Prostate gland (tissue), 2 donors: ENCODE measurements at regions not wholly inside any gene's neighbourhood (a gene's known extent, or its start where the extent isn't known, plus 50 kb on each side); places are given as distances from the start of the nearest gene placed in this dataset.

ENCODE experiments used
- DNase-seq: peaks from one replicate; pipeline ENCODE4 v3.0.0-alpha.2; 2019; ENCODE audit warnings: low spot score
- H3K27ac ChIP-seq, 2 donors: fragments of 200-600 bp; sonication (generic); 2 replicates each; pipeline ENCODE4 v1.5.1; 2017 to 2019
- H3K27me3 ChIP-seq: fragments of 200-600 bp; sonication (generic); replicated peaks from 2 replicates; pipeline ENCODE4 v1.5.1; 2019; ENCODE audit not compliant: insufficient read depth
- H3K36me3 ChIP-seq, 2 donors: fragments of 200-600 bp; sonication (generic); 1 replicate in 1 of 2; 2 replicates in 1 of 2; pipeline versions ENCODE4 v1.5.1 to v1.8.1; 2017 to 2019
- H3K4me1 ChIP-seq: fragments of 200-600 bp; sonication (generic); replicated peaks from 2 replicates; pipeline ENCODE4 v1.5.1; 2019
- H3K4me3 ChIP-seq, 2 donors: fragments of 200-600 bp; sonication (generic); 2 replicates each; pipeline ENCODE4 v1.5.1; 2017 to 2019
- H3K9me3 ChIP-seq: fragments of 200-600 bp; sonication (generic); 2 replicates; pipeline ENCODE4 v1.5.1; 2017
- POLR2A ChIP-seq: fragments of 450-650 bp; IDR thresholded peaks from one replicate; pipeline ENCODE4 v1.6.1; 2016; ENCODE audit warnings: antibody characterized with exemption, mild to moderate bottlenecking
- POLR2AphosphoS5 ChIP-seq: sonication (generic); formaldehyde crosslinking; IDR thresholded peaks from one replicate; pipeline ENCODE4 v1.6.1; 2017; ENCODE audit warnings: antibody characterized with exemption
- WGBS: methylation state at CpG from one replicate; pipeline ENCODE4 v1.1.5; 2018; 5-methylcytosine and 5-hydroxymethylcytosine counted together
- intact Hi-C: fragments of 100-400 bp; cut with DNase I; formaldehyde crosslinking; loops from one replicate; pipeline ENCODE4 v1.14.2; 2022
- TF ChIP-seq, protein P1 (sequence below), 4 experiments: fragments of 200-600 bp in 2 of 4; fragments of 450-650 bp in 2 of 4; sonication (generic) in 2 of 4; IDR thresholded peaks; 1 replicate in 3 of 4; 2 replicates in 1 of 4; pipeline ENCODE4 v1.5.1; 2016 to 2019; ENCODE audit warnings: antibody characterized with exemption in 4 of 4, mild to moderate bottlenecking in 2 of 4, moderate library complexity in 2 of 4

DNA sequence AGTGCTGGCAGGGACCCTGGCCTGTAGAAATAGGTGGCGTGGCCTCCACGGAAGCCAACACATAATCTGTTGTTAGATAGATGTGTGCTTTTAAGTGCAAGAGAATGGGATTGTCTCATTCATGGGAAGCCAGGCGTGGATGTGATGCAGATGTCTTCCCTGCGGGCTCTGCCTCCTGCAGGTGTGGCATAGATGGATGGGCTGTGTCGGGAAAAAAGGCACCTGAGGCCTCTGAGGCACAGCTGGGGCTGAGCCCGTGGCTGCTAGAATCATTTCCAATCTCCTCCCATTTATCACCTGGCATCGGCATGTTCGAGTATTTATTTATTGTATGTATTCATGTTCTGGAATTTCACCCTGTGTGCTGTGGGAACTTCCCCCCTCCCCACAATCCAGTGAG lies 353.4 kb upstream of the AJAP1 start:
- TF ChIP-seq, protein P1, sequence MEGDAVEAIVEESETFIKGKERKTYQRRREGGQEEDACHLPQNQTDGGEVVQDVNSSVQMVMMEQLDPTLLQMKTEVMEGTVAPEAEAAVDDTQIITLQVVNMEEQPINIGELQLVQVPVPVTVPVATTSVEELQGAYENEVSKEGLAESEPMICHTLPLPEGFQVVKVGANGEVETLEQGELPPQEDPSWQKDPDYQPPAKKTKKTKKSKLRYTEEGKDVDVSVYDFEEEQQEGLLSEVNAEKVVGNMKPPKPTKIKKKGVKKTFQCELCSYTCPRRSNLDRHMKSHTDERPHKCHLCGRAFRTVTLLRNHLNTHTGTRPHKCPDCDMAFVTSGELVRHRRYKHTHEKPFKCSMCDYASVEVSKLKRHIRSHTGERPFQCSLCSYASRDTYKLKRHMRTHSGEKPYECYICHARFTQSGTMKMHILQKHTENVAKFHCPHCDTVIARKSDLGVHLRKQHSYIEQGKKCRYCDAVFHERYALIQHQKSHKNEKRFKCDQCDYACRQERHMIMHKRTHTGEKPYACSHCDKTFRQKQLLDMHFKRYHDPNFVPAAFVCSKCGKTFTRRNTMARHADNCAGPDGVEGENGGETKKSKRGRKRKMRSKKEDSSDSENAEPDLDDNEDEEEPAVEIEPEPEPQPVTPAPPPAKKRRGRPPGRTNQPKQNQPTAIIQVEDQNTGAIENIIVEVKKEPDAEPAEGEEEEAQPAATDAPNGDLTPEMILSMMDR (IDR thresholded peaks at IDR 0.05), result no peak
- TF ChIP-seq POLR2A, result no peak
- TF ChIP-seq POLR2AphosphoS5, result no peak
- DNase-seq, result no peak
- Histone ChIP-seq H3K27me3 (no peaks in the 10 kb centered on the region), H3K4me3 (no peak overlapping the region), H3K9me3 (no peaks in the 10 kb centered on the region), H3K27ac (no peak overlapping the region), H3K36me3 (no peaks in the 10 kb centered on the region), H3K4me1 (no peaks in the 10 kb centered on the region)
- intact Hi-C loops, result no loop called here
- WGBS, result 44% methylated on average over 8 of the region's 8 CpGs

DNA sequence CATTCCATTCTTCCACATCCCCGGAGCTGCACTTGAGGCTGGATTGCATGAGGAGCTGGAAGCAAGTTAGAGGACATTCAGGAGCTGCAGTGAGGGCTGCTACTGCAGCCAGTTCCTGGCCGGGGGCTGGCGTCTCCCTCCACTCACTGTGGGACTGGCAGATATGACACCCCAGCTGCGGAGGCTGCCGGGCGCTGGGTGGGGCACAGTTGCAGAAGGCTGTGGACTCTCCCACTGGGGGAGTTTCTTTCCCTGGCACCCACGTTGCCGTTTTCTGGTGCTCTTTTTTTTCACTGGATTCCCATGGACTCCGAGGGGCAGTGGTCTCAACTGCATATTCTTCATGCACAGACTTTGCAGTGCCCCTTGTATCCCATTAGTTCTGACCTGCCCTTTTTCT lies 351.1 kb upstream of the AJAP1 start:
- H3K27me3 ChIP-seq, result no peaks in the 10 kb centered on the region
- 89% methylated on average over 9 of the region's 9 CpGs for WGBS
- intact Hi-C loops, result no loop called here
- no peaks in the 10 kb centered on the region for H3K4me1 ChIP-seq
- no peaks in the 10 kb centered on the region for H3K9me3 ChIP-seq
- TF ChIP-seq POLR2AphosphoS5, result no peak
- no peak for TF ChIP-seq POLR2A
- TF ChIP-seq, protein P1 (IDR thresholded peaks at IDR 0.05), result no peak
- DNase-seq, result no peak
- H3K4me3 ChIP-seq, result no peak overlapping the region
- no peaks in the 10 kb centered on the region for H3K36me3 ChIP-seq
- H3K27ac ChIP-seq, result no peak overlapping the region

DNA sequence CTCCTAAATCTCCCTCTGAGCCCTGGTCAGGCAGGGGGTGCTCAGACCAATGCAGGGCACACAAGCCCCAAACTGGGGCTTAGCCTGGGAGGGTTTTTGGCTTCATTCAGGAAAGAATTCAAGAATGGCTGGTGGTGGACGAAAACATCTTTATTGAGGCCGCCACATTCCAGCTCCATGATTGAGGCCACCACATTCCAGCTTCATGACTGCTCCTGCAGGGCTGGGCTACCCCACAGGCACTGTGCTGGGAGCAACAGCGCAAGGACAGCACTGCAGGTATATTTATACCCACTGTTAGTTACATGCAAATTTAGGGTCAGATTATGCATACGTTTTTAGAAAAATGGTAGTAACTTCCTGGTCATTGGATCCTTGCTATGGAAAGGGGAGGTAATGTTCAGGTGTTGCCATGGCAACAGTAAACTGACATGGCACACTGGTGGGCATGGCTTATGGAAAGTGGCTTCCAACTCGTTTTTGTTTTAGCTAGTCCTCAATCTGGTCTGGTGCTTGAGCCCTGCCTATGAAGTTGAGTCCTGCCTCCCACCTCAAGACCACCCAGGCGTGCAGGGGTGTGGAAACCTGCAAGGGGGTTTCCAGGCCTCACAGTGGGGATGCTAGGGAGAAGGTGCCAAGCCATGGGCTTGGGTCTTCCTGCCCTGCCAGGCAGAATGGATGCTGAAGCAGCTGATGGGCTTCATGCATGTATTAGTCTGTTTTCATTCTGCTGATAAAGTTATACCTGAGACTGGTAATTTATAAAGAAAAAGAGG lies 348.7 kb upstream of the AJAP1 start:
- intact Hi-C loops, result no loop called here
- H3K4me1 ChIP-seq, result no peaks in the 10 kb centered on the region
- TF ChIP-seq POLR2AphosphoS5 (no peak), POLR2A (no peak)
- TF ChIP-seq, protein P1 (IDR thresholded peaks at IDR 0.05), result no peak
- H3K9me3 ChIP-seq, result no peaks in the 10 kb centered on the region
- WGBS, result 90% methylated on average over 6 of the region's 6 CpGs
- no peak overlapping the region for H3K4me3 ChIP-seq
- no peak overlapping the region for H3K27ac ChIP-seq
- H3K36me3 ChIP-seq, result no peaks in the 10 kb centered on the region
- no peaks in the 10 kb centered on the region for H3K27me3 ChIP-seq
- no peak for DNase-seq

DNA sequence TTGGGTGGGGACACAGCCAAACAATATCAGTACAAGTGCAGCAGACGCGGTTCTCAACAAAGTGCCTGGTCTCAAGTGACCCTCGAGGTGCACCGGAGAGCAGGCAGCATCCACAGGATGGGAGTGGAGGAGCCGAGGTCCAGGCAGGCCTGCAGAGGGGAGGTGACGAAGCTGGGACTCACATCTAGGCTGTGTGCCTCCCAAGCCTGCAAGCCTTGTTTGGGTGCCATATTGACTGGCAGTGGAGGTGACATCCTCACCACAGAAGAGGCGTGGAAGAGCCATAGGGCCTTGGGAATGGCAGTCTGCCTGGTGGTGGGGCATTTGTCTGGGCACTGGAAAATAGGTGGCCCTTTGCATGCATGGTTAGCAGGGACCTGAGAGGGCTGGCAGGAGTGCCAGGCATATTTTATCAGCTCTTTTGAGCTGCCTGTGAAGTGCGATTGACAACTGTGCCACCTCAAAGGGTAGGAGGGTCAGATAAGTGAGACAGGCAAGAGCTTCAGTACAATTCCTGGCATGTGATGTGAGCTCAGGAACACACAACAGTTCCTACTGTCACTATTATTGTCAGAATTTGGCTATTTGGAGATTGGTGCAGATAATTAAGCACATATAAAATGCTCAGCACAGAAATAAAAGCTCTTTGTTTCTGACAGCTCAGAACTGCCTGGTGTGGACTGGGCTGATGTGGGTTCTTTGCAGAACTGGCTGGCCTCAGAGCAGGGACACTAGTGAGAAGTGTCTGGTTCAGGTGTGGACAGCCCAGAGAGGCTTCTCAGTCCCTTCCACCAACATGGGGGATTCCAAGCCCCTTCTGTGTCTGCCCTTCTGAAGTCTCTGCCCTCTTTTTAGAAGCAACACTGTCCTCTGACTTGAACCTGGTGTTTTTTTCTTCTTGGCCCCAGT lies 347.6 kb upstream of the AJAP1 start:
- no peaks in the 10 kb centered on the region for H3K36me3 ChIP-seq
- intact Hi-C loops, result no loop called here
- no peak for DNase-seq
- 90% methylated on average over 8 of the region's 8 CpGs for WGBS
- TF ChIP-seq POLR2A, result no peak
- no peak for TF ChIP-seq POLR2AphosphoS5
- TF ChIP-seq, protein P1 (IDR thresholded peaks at IDR 0.05), result no peak
- no peaks in the 10 kb centered on the region for H3K9me3 ChIP-seq
- no peaks in the 10 kb centered on the region for H3K4me1 ChIP-seq
- no peak overlapping the region for H3K27ac ChIP-seq
- no peak overlapping the region for H3K4me3 ChIP-seq
- no peaks in the 10 kb centered on the region for H3K27me3 ChIP-seq
